ENCODE measurements at regions not wholly inside any gene's neighbourhood (a gene's known extent, or its start where the extent isn't known, plus 50 kb on each side); places are given as distances from the start of the nearest gene placed in this dataset.

GRCh38 chr1:168893359-168893801 is 164.4 kb upstream of the DPT start:
- Histone ChIP-seq H3K4me1 (ENCODE audit: control insufficient read depth, insufficient read depth, low read length) (no peaks in the 10 kb centered on the region), H3K9me3 (ENCODE audit: control insufficient read depth, low read depth, low read length) (no peaks in the 10 kb centered on the region), H3K27me3 (ENCODE audit: control insufficient read depth, insufficient read depth, low read length) (no peaks in the 10 kb centered on the region), H3K4me3 (ENCODE audit: low read length) (no peak overlapping the region), H3K36me3 (ENCODE audit: control insufficient read depth, insufficient read depth, low read length) (no peaks in the 10 kb centered on the region), H3K27ac (ENCODE audit: low read length) (no peak overlapping the region)
- no peak for DNase-seq
- no CpG with 5 or more reads among the region's 3 CpGs for WGBS (ENCODE audit: insufficient coverage, low lambda C conversion rate)

- Histone ChIP-seq H3K27ac (ENCODE audit: low read length) (no peak overlapping the region), H3K9me3 (ENCODE audit: control insufficient read depth, low read depth, low read length) (no peaks in the 10 kb centered on the region), H3K36me3 (ENCODE audit: control insufficient read depth, insufficient read depth, low read length) (no peaks in the 10 kb centered on the region), H3K4me1 (ENCODE audit: control insufficient read depth, insufficient read depth, low read length) (no peaks in the 10 kb centered on the region), H3K27me3 (ENCODE audit: control insufficient read depth, insufficient read depth, low read length) (no peaks in the 10 kb centered on the region), H3K4me3 (ENCODE audit: low read length) (no peak overlapping the region)
- no peak for DNase-seq
- WGBS (ENCODE audit: insufficient coverage, low lambda C conversion rate), result no CpG with 5 or more reads among the region's 4 CpGs
Observed at GRCh38 chr1:168894397-168894903, 165.4 kb upstream of the DPT start.

- Histone ChIP-seq H3K4me1 (ENCODE audit: control insufficient read depth, insufficient read depth, low read length) (no peaks in the 10 kb centered on the region), H3K9me3 (ENCODE audit: control insufficient read depth, low read depth, low read length) (no peaks in the 10 kb centered on the region), H3K27me3 (ENCODE audit: control insufficient read depth, insufficient read depth, low read length) (no peaks in the 10 kb centered on the region), H3K4me3 (ENCODE audit: low read length) (no peak overlapping the region), H3K36me3 (ENCODE audit: control insufficient read depth, insufficient read depth, low read length) (no peaks in the 10 kb centered on the region), H3K27ac (ENCODE audit: low read length) (no peak overlapping the region)
- WGBS (ENCODE audit: insufficient coverage, low lambda C conversion rate), result 63% methylated on average over 2 of the region's 2 CpGs
- no peak for DNase-seq
Observed at GRCh38 chr1:168897249-168897648, 168.2 kb upstream of the DPT start.

DNA sequence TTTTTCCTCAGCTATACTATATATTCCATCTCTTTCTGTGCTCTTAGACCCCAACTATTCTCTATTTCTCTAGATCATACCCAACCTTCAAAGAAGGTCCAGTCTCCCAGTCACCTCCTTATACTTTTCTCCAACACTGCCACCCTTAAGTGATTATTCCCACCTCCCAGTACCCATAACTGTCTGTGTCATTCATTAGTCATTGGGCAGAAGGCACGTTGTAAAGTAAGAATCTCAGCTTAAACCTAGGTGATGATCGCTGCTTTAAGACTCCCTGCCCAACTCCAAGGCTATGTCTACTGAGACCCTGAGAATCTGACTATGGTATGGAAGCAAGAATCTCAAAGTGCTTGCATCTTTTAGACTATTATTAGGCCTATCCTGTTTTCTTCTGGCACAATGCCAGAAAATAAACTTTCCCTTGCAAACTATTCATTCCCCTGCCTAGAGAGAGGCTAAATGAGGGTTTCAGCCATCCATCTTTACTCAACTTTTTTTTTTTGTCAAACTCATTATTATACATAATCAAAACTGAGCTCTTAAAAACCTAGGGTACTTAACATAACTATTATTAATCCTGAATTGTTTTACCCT is 174.3 kb upstream of the DPT start:
- H3K27me3 ChIP-seq (ENCODE audit: control insufficient read depth, insufficient read depth, low read length), result no peaks in the 10 kb centered on the region
- no peaks in the 10 kb centered on the region for H3K36me3 ChIP-seq (ENCODE audit: control insufficient read depth, insufficient read depth, low read length)
- H3K4me1 ChIP-seq (ENCODE audit: control insufficient read depth, insufficient read depth, low read length), result no peaks in the 10 kb centered on the region
- WGBS (ENCODE audit: insufficient coverage, low lambda C conversion rate), result no CpG with 5 or more reads among the region's 2 CpGs
- H3K9me3 ChIP-seq (ENCODE audit: control insufficient read depth, low read depth, low read length), result no peaks in the 10 kb centered on the region
- no peak overlapping the region for H3K27ac ChIP-seq (ENCODE audit: low read length)
- no peak for DNase-seq
- H3K4me3 ChIP-seq (ENCODE audit: low read length), result no peak overlapping the region

DNA sequence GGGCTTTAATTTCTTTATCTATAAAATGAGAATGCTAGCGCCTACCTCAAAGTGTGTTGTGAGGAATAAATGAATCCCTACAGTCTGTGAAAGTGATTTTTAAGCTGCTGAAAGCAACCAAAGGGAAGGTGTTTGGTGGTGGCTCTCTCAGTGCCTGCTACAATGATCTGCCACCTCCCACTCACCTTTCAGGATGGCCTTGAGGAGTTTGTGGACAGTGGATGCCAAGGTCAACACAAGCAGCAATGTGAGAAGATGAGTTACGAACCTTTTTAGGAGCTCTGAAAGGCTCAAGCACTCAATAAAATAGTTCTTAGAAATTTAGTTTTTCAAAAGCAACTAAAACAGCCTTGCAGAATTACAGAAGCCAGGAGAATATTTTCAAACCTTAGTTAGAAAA is 176.6 kb upstream of the DPT start:
- Histone ChIP-seq H3K4me3 (ENCODE audit: low read length) (no peak overlapping the region), H3K9me3 (ENCODE audit: control insufficient read depth, low read depth, low read length) (no peaks in the 10 kb centered on the region), H3K4me1 (ENCODE audit: control insufficient read depth, insufficient read depth, low read length) (no peaks in the 10 kb centered on the region), H3K36me3 (ENCODE audit: control insufficient read depth, insufficient read depth, low read length) (no peaks in the 10 kb centered on the region), H3K27me3 (ENCODE audit: control insufficient read depth, insufficient read depth, low read length) (no peaks in the 10 kb centered on the region), H3K27ac (ENCODE audit: low read length) (no peak overlapping the region)
- WGBS (ENCODE audit: insufficient coverage, low lambda C conversion rate), result 100% methylated on average over 1 of the region's 2 CpGs
- DNase-seq, result no peak

DNA sequence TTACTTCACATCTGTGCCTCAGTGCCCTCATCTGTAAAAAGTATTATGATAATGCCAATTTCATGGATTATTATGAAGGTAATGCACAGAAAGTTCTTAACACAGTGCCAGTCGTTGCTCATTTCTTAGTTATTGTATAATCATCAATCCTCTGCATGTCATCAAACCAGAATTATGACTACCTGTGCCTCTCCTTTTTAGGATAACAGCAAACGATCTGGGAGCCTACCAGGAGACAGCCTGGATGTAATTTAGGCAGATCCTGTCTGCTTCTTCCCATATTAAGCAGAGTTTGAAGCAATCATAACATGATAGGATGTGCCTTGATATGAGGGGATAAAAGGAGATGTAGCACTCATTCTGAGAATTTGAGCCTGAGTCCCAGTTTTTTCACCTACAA is 177.4 kb upstream of the DPT start:
- Histone ChIP-seq H3K4me3 (ENCODE audit: low read length) (no peak overlapping the region), H3K4me1 (ENCODE audit: control insufficient read depth, insufficient read depth, low read length) (no peaks in the 10 kb centered on the region), H3K36me3 (ENCODE audit: control insufficient read depth, insufficient read depth, low read length) (no peaks in the 10 kb centered on the region), H3K27ac (ENCODE audit: low read length) (no peak overlapping the region), H3K9me3 (ENCODE audit: control insufficient read depth, low read depth, low read length) (no peaks in the 10 kb centered on the region), H3K27me3 (ENCODE audit: control insufficient read depth, insufficient read depth, low read length) (no peaks in the 10 kb centered on the region)
- no CpG with 5 or more reads among the region's 2 CpGs for WGBS (ENCODE audit: insufficient coverage, low lambda C conversion rate)
- DNase-seq, result no peak

- Histone ChIP-seq H3K27me3 (ENCODE audit: control insufficient read depth, insufficient read depth, low read length) (no peaks in the 10 kb centered on the region), H3K27ac (ENCODE audit: low read length) (no peak overlapping the region), H3K4me1 (ENCODE audit: control insufficient read depth, insufficient read depth, low read length) (no peaks in the 10 kb centered on the region), H3K36me3 (ENCODE audit: control insufficient read depth, insufficient read depth, low read length) (no peaks in the 10 kb centered on the region), H3K4me3 (ENCODE audit: low read length) (no peak overlapping the region), H3K9me3 (ENCODE audit: control insufficient read depth, low read depth, low read length) (no peaks in the 10 kb centered on the region)
- WGBS (ENCODE audit: insufficient coverage, low lambda C conversion rate), result no CpG with 5 or more reads among the region's 5 CpGs
- peak in 1 of 2 donors; percentile 45 for DNase-seq
Observed at GRCh38 chr1:168907053-168907452, 178.0 kb upstream of the DPT start.

DNA sequence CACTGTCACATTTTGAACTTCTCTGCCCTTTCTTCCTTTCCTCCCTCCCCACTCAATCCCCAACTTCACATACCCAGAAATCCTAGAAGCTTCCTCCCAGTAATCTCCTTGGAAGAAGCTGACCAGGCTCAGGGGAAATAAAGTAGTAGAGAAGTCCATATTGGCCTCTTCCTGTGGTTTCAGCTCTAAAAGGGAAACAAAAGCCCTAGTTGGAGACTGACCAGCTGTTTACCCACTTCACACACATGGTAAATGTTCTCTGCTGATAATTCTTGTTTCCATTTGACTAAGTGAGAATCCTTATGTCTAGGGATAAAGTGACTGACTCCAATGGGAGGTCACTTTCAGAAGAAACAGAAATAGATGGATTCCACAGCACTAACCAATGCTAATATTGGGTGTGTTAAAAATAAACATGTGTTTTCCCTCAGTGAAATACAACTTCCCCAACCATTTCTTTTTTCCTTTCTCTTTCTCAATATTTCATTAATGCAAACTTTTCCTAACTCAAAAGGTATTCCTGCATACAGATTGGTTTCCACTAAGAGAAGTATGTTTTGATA is 178.9 kb upstream of the DPT start:
- H3K36me3 ChIP-seq (ENCODE audit: control insufficient read depth, insufficient read depth, low read length), result no peaks in the 10 kb centered on the region
- no peak overlapping the region for H3K27ac ChIP-seq (ENCODE audit: low read length)
- no peak for DNase-seq
- H3K27me3 ChIP-seq (ENCODE audit: control insufficient read depth, insufficient read depth, low read length), result no peaks in the 10 kb centered on the region
- no peaks in the 10 kb centered on the region for H3K4me1 ChIP-seq (ENCODE audit: control insufficient read depth, insufficient read depth, low read length)
- H3K9me3 ChIP-seq (ENCODE audit: control insufficient read depth, low read depth, low read length), result no peaks in the 10 kb centered on the region
- H3K4me3 ChIP-seq (ENCODE audit: low read length), result no peak overlapping the region

- Histone ChIP-seq H3K27ac (ENCODE audit: low read length) (no peak overlapping the region), H3K36me3 (ENCODE audit: control insufficient read depth, insufficient read depth, low read length) (no peaks in the 10 kb centered on the region), H3K27me3 (ENCODE audit: control insufficient read depth, insufficient read depth, low read length) (no peaks in the 10 kb centered on the region), H3K4me1 (ENCODE audit: control insufficient read depth, insufficient read depth, low read length) (no peaks in the 10 kb centered on the region), H3K9me3 (ENCODE audit: control insufficient read depth, low read depth, low read length) (no peaks in the 10 kb centered on the region), H3K4me3 (ENCODE audit: low read length) (no peak overlapping the region)
- DNase-seq, result no peak
- no CpG with 5 or more reads among the region's 2 CpGs for WGBS (ENCODE audit: insufficient coverage, low lambda C conversion rate)
Observed at GRCh38 chr1:168910403-168910802, 181.4 kb upstream of the DPT start.

- H3K27ac ChIP-seq (ENCODE audit: low read length), result no peak overlapping the region
- H3K36me3 ChIP-seq (ENCODE audit: control insufficient read depth, insufficient read depth, low read length), result no peaks in the 10 kb centered on the region
- no peaks in the 10 kb centered on the region for H3K4me1 ChIP-seq (ENCODE audit: control insufficient read depth, insufficient read depth, low read length)
- DNase-seq, result no peak
- no peaks in the 10 kb centered on the region for H3K27me3 ChIP-seq (ENCODE audit: control insufficient read depth, insufficient read depth, low read length)
- H3K4me3 ChIP-seq (ENCODE audit: low read length), result no peak overlapping the region
- H3K9me3 ChIP-seq (ENCODE audit: control insufficient read depth, low read depth, low read length), result no peaks in the 10 kb centered on the region
Observed at GRCh38 chr1:168911370-168911769, 182.4 kb upstream of the DPT start.

Measured in large intestine (tissue), 3 donors.